Activated T-helper 17 cell treated with anti-CD3 and anti-CD28 coated beads, Interleukin-2, amount 50 U/mL, for 72 hours (primary cell): ENCODE measurements at regions not wholly inside any gene's neighbourhood (a gene's known extent, or its start where the extent isn't known, plus 50 kb on each side); places are given as distances from the start of the nearest gene placed in this dataset.
"Not testable (repeated sequence)": the region's sequence is repeated elsewhere in the genome, so short reads cannot be mapped to it uniquely, and the experiment has no call there.

Experiments used
- ATAC-seq: fragments of 150-1000 bp; cut with Tn5 transposase; replicated peaks from 2 replicates; pipeline ENCODE4 v1.10.0; 2021; ENCODE audit warnings: mild to moderate bottlenecking, moderate library complexity
- H3K27ac Mint-ChIP-seq: one replicate; pipeline ENCODE4 v1.8.0; 2022; ENCODE audit warnings: mixed read lengths
- H3K27me3 Mint-ChIP-seq: one replicate; pipeline ENCODE4 v1.8.0; 2022; ENCODE audit warnings: mixed read lengths
- H3K36me3 Mint-ChIP-seq: one replicate; pipeline ENCODE4 v1.8.0; 2022; ENCODE audit warnings: low read depth, mild to moderate bottlenecking, mixed read lengths
- H3K4me1 Mint-ChIP-seq: one replicate; pipeline ENCODE4 v1.8.0; 2022; ENCODE audit warnings: mixed read lengths
- H3K4me3 Mint-ChIP-seq: one replicate; pipeline ENCODE4 v1.8.0; 2022; ENCODE audit warnings: mild to moderate bottlenecking, mixed read lengths
- H3K9me3 Mint-ChIP-seq: one replicate; pipeline ENCODE4 v1.8.0; 2022; ENCODE audit warnings: mixed read lengths

DNA sequence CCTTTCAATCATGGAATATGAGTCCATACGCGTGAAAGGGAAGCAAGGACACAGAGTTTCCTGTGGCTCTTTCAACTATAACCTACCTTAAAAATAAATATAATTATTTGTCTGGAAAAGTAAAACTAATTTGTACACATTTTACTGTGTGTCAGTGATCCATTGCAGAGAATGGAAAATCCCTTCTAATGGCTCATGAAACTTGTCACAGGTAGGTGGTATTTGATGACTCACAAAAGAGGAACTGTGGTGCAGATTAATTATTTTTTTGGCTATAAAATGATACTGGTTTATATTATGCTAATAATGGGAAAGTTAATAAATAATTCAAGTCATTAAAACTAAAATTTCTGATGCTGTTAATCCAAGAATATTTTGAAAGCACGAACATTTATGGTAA, 792.2 kb downstream of the METTL15 start:
- Mint-ChIP-seq H3K4me1 (no peaks in the 10 kb centered on the region), H3K4me3 (no peak overlapping the region), H3K27me3 (no peaks in the 10 kb centered on the region), H3K36me3 (no peaks in the 10 kb centered on the region), H3K9me3 (peaks cover 9% of the 10 kb centered on the region), H3K27ac (no peak overlapping the region)
- no peak for ATAC-seq

DNA sequence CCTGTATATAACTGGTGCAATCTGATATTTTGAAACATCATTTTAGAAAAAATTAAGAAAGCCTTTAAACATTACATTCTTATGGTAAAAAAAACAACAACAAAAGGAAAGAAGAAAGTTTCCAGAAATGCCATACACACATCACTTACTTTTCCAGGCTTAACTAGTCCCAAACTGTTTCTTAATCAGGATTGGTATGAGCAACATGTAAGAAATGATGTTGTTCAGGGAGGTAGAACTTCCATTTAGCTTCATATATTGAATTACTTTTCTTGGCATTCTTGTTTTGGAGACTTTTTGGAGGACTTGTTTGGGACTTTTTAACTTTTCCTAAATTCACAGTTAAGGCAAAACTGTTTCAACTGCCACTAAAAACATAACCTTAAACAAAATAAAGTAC, 791.5 kb downstream of the METTL15 start:
- Mint-ChIP-seq H3K27me3 (no peaks in the 10 kb centered on the region), H3K4me1 (no peaks in the 10 kb centered on the region), H3K27ac (no peak overlapping the region), H3K36me3 (no peaks in the 10 kb centered on the region), H3K9me3 (peaks cover 9% of the 10 kb centered on the region), H3K4me3 (no peak overlapping the region)
- ATAC-seq: no peak

DNA sequence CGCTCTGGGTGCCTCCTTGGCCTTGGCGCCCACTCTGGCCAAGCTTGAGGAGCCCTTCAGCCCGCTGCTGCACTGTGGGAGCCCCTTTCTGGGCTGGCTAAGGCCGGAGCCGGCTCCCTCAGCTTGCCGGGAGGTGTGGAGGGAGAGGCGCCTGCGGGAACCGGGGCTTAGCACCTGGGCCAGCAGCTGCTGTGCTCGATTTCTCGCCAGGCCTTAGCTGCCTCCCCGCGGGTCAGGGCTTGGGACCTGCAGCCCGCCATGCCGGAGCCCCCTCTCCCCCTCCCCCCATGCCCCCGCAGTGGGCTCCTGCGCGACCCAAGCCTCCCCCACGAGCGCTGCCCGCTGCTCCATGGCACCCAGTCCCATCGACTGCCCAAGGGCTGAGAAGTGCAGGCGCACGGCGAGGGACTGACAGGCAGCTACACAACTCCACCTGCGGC, 782.4 kb downstream of the METTL15 start:
- not testable (repeated sequence) for H3K4me3 Mint-ChIP-seq, H3K4me1 Mint-ChIP-seq, H3K27me3 Mint-ChIP-seq, H3K36me3 Mint-ChIP-seq, H3K27ac Mint-ChIP-seq, ATAC-seq
- peaks cover 12% of the 10 kb centered on the region for H3K9me3 Mint-ChIP-seq

DNA sequence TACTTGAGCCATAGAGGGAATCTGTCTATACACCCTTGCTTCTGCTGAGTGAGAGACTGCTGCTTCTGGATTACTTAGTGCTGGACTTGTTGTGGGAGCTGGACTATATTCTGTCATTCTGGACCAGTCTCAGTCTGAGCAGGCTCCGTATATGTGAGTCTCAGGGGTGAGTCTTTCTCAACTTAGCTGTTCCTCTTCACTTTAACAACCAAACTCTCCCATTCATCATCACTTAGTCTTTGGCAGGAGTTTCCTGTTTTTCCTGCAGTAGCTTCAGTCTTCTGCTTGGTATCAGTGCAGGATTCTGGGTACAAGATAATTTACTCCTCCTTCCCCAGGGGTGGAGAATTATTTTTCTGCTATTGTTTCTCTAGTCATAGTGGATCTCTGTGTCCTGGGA, 779.5 kb downstream of the METTL15 start:
- Mint-ChIP-seq H3K4me3 (no peak overlapping the region), H3K27ac (no peak overlapping the region), H3K27me3 (no peaks in the 10 kb centered on the region), H3K36me3 (no peaks in the 10 kb centered on the region), H3K4me1 (no peaks in the 10 kb centered on the region), H3K9me3 (peaks cover 12% of the 10 kb centered on the region)
- ATAC-seq: no peak

DNA sequence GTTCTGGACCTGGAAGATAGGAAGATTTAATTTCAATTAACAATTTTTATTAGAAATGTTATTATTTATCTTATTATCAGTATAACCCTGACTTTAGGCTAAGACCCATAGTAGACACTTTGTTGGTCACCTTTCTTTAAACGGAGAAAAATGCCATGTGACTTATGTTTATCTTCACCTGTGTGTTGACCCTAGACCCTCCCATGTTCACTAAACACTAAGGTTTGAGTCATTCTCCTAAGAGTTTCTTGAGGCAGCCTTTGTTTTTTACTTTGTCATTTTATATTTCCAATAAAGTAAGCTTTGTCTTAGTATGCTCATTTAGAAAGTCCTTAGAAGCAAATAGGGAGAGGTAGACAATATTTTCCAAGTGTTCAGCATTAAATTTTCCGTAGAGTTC, 771.7 kb downstream of the METTL15 start:
- no peak overlapping the region for H3K4me3 Mint-ChIP-seq
- H3K4me1 Mint-ChIP-seq: no peaks in the 10 kb centered on the region
- no peak overlapping the region for H3K27ac Mint-ChIP-seq
- peaks cover 13% of the 10 kb centered on the region for H3K9me3 Mint-ChIP-seq
- no peaks in the 10 kb centered on the region for H3K27me3 Mint-ChIP-seq
- no peaks in the 10 kb centered on the region for H3K36me3 Mint-ChIP-seq
- no peak for ATAC-seq

DNA sequence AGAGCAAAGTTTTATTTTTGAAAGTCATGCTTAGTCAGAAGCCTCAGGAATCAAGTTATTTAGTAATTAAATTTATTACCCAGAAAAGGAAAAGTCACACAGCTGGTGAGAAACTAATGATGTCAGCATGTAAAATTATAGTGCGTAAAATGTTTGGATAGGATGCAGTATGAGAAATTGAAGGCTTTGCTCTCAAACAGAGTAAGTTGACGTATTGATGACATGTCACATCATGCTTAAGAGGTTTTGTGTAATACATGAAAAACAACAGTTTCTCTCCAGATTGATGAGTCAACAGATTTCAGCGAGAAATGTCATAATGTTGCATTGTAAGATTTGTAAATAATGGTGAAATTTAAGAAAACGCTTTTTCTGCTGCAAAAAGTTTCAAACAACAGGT, 769.8 kb downstream of the METTL15 start:
- H3K9me3 Mint-ChIP-seq: peaks cover 7% of the 10 kb centered on the region
- H3K27ac Mint-ChIP-seq: no peak overlapping the region
- ATAC-seq: no peak
- no peaks in the 10 kb centered on the region for H3K36me3 Mint-ChIP-seq
- H3K27me3 Mint-ChIP-seq: no peaks in the 10 kb centered on the region
- no peak overlapping the region for H3K4me3 Mint-ChIP-seq
- no peaks in the 10 kb centered on the region for H3K4me1 Mint-ChIP-seq

DNA sequence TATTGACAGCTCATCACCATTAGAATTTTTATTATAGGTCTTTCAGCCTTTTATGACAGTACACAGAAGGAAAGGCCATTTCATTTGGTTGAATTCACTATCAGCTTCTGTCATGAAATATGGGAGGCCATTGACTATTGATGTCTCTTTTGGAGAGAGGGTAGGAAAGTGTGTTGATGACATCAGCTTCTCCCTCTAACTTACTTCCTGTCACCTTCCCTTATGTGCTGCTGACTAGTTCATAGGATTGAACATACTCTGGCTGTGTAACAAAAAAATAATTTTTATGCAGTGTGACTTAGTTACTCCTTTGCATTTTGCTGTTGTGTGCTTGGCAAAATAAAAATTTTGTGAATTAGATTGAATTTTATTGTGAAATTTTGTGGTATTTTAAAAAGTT, 769.2 kb downstream of the METTL15 start:
- Mint-ChIP-seq H3K27me3 (no peaks in the 10 kb centered on the region), H3K27ac (no peak overlapping the region), H3K9me3 (peaks cover 3% of the 10 kb centered on the region), H3K36me3 (no peaks in the 10 kb centered on the region), H3K4me1 (no peaks in the 10 kb centered on the region), H3K4me3 (no peak overlapping the region)
- no peak for ATAC-seq

DNA sequence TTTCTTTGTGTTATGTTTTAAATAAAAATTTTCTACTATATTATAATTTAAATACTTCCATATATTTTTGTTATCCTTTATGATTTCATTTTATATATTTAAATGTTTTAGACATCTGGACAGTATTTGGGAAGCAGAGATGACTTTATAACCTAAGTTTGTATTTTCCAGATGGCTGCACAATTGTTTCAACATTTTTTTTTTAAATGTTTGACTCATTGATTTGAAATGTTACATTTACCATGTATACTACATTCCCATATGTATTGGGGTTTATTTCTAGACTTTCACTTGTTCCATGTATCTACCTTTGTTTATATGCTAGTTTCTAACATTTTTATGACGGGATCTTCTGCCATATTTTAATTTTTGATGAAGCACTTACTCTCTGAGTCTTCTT, 766.5 kb downstream of the METTL15 start:
- Mint-ChIP-seq H3K4me1 (no peaks in the 10 kb centered on the region), H3K36me3 (no peaks in the 10 kb centered on the region), H3K27me3 (no peaks in the 10 kb centered on the region), H3K4me3 (no peak overlapping the region), H3K9me3 (peaks cover 5% of the 10 kb centered on the region), H3K27ac (no peak overlapping the region)
- no peak for ATAC-seq

DNA sequence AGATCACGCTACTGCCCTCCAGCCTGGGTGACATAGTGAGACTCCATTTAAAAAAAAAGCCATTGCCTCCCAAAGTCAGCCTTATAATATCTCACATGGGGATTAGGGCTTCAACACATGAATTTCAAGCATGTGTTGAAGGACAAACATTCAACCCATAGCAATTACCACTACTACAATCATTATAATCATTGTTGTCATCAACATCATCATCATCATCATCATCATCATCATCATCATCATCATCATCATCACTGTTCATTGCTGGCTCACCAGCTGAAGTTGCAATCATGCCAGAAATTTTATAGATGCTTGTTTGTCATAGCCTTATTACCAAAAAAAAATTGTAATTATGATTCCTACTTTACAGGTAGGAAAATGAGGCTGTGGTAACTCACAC, 762.9 kb downstream of the METTL15 start:
- H3K4me3 Mint-ChIP-seq: no peak overlapping the region
- no peak for ATAC-seq
- H3K9me3 Mint-ChIP-seq: peaks cover 10% of the 10 kb centered on the region
- H3K4me1 Mint-ChIP-seq: no peaks in the 10 kb centered on the region
- no peaks in the 10 kb centered on the region for H3K36me3 Mint-ChIP-seq
- no peak overlapping the region for H3K27ac Mint-ChIP-seq
- H3K27me3 Mint-ChIP-seq: no peaks in the 10 kb centered on the region

DNA sequence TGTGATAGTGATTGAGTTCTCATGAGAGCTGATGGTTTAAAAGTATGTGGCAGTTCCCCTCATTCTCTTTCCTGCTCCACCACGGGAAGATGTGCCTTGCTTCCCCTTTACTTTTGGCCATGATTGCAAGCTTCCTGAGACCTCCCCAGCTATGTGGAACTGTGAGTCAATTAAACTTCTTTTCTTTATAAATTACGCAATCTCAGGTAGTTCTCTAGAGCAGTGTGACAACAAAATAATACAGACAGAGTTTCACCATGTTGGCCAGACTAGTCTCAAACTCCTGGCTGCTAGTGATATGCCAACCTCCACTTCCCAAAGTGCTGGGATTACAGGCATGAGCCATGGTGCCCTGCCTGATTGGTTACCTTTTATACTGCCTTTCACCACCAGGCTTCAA, 755.2 kb downstream of the METTL15 start:
- no peaks in the 10 kb centered on the region for H3K27me3 Mint-ChIP-seq
- no peak overlapping the region for H3K4me3 Mint-ChIP-seq
- no peak for ATAC-seq
- no peak overlapping the region for H3K27ac Mint-ChIP-seq
- peaks cover 18% of the 10 kb centered on the region for H3K9me3 Mint-ChIP-seq
- H3K36me3 Mint-ChIP-seq: no peaks in the 10 kb centered on the region
- no peaks in the 10 kb centered on the region for H3K4me1 Mint-ChIP-seq

DNA sequence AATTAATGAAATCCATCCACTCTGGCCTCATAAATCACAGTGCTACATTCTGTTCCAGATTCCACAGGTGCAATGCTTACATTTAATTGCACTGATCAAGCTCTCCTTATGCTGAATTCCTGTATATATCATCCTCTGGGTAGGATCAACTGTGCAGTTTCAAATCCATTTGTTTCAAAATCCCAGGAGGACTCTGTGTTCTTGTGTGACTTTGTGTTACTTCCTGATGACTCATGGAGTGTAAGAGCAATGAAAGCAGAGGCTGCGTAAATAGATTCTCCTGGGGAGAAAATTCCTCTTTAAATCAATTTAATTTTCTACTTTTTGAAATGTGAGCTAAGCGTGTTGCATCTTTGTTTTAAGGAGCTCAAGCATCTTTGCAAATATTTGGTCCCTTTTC, 752.7 kb downstream of the METTL15 start:
- ATAC-seq: no peak
- peaks cover 17% of the 10 kb centered on the region for H3K9me3 Mint-ChIP-seq
- H3K36me3 Mint-ChIP-seq: no peaks in the 10 kb centered on the region

DNA sequence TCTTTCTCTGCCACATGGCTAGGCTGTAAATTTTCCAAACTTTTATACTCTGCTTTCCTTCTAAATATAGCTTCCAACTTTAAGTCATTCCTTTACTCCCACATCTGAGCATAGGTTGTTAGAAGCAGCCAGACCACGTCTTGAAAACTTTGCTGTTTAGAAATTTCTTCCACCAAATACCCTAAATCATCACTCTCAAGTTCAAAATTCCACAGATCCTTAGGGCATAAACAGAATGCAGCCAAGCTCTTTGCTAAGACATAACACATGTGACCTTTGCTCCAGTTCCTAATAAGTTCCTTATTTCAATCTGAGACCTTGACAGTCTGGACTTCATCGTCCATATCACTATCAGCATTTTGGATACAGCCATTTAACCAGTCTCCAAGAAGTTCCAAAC, 749.9 kb downstream of the METTL15 start:
- Mint-ChIP-seq H3K27me3 (no peaks in the 10 kb centered on the region), H3K4me3 (no peak overlapping the region), H3K9me3 (peaks cover 16% of the 10 kb centered on the region), H3K27ac (no peak overlapping the region), H3K36me3 (no peaks in the 10 kb centered on the region), H3K4me1 (no peaks in the 10 kb centered on the region)
- ATAC-seq: no peak

More for the DNA sequence above, 752.7 kb downstream of the METTL15 start:
- H3K27me3 Mint-ChIP-seq: no peaks in the 10 kb centered on the region
- H3K4me1 Mint-ChIP-seq: no peaks in the 10 kb centered on the region
- H3K27ac Mint-ChIP-seq: no peak overlapping the region
- no peak overlapping the region for H3K4me3 Mint-ChIP-seq

DNA sequence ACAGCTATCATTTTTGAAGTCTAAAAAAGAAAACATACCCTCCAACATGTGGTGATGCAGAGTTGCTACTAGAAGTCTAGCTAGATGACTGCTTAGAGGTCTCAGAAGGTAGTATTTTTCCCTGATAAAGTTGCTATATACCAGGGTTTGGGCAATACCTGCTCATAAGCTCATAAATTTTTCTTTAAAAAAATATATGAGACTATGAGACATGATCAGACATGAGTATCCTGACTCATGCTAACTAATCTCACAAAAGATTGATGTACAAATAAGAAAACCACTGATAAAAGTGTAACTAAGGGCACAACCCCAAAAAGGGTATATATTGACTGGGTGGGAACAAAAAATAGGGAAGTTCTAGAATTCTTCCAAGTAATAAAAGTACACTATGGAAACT, 740.9 kb downstream of the METTL15 start:
- Mint-ChIP-seq H3K27ac (no peak overlapping the region), H3K4me1 (no peaks in the 10 kb centered on the region), H3K27me3 (no peaks in the 10 kb centered on the region), H3K4me3 (no peak overlapping the region), H3K9me3 (peaks cover 16% of the 10 kb centered on the region), H3K36me3 (no peaks in the 10 kb centered on the region)
- no peak for ATAC-seq

DNA sequence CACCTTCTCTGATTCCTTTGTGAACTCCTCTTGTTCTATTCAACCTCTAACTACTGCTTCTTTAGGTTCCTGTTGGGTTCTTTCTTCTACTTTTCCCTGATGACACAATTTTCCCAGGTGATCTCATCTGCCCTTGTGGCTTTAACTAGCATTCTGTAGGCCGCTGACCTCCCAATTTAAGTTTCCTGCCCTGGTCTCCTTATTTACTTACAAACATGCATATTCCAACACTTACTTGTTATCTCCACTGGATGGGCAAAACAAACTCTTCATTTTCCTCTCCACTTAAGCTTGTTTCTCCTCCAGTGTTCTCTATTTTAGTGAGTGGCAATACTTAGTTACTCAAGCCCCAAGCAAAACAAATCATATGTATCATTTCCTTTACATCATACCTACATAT, 734.5 kb downstream of the METTL15 start:
- H3K27ac Mint-ChIP-seq: no peak overlapping the region
- no peaks in the 10 kb centered on the region for H3K9me3 Mint-ChIP-seq
- no peaks in the 10 kb centered on the region for H3K36me3 Mint-ChIP-seq
- H3K4me1 Mint-ChIP-seq: no peaks in the 10 kb centered on the region
- no peak overlapping the region for H3K4me3 Mint-ChIP-seq
- ATAC-seq: no peak
- no peaks in the 10 kb centered on the region for H3K27me3 Mint-ChIP-seq

DNA sequence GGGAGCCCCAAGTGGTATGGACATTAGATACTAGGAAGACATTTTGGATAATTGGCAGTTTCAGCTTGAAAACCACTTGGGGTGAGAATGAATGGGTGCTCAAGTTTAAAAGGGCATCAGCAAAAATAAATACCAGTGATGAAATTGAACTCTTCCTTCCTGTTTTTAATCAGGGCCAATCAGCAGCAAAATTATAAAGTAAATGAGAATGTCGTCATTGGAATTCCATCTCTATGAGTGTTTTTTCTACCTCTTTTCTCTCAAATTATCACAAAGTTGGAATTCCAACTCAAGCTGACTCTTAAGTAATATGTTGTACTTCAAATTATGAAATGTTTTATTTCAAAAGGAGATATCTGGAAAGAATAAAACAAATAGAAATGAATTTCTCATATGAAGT, 730.6 kb downstream of the METTL15 start:
- Mint-ChIP-seq H3K27me3 (no peaks in the 10 kb centered on the region), H3K36me3 (no peaks in the 10 kb centered on the region), H3K4me3 (no peak overlapping the region), H3K9me3 (peaks cover 13% of the 10 kb centered on the region), H3K27ac (no peak overlapping the region), H3K4me1 (no peaks in the 10 kb centered on the region)
- ATAC-seq: no peak

DNA sequence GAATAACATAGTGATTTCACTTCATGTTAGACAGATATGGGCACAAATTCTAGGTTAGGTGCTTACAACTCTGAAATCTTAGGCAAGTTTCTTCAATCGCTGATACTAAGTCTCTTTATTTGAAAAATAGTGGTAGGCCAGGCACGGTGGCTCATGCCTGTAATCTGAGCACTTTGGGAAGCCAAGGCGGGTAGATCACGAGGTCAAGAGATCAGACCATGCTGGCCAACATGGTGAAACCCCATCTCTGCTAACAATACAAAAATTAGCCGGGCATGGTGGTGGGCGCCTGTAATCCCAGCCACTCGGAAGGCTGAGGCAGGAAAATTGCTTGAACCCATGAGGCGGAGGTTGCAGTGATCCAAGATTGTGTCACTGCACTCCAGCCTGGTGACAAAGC, 729.4 kb downstream of the METTL15 start:
- Mint-ChIP-seq H3K9me3 (peaks cover 13% of the 10 kb centered on the region), H3K36me3 (no peaks in the 10 kb centered on the region), H3K27ac (no peak overlapping the region), H3K27me3 (no peaks in the 10 kb centered on the region), H3K4me1 (no peaks in the 10 kb centered on the region), H3K4me3 (no peak overlapping the region)
- no peak for ATAC-seq
